ENCODE measurements at regions not wholly inside any gene's neighbourhood (a gene's known extent, or its start where the extent isn't known, plus 50 kb on each side); places are given as distances from the start of the nearest gene placed in this dataset.
A peak's percentile ranks its signal among the peaks of the same experiment; 100 is the strongest.

- DNase-seq (ENCODE audit: low spot score): no peak
These were observed 89.1 kb upstream of the ERRFI1 start for GRCh38 chr1:8115031-8115768.

GRCh38 chr1:8113262-8114220 lies 87.4 kb upstream of the ERRFI1 start:
- no peak for DNase-seq (ENCODE audit: low spot score)

GRCh38 chr1:8112611-8113261 lies 86.6 kb upstream of the ERRFI1 start:
- DNase-seq (ENCODE audit: low spot score): no peak

GRCh38 chr1:8111560-8111959 lies 85.5 kb upstream of the ERRFI1 start:
- DNase-seq (ENCODE audit: low spot score): no peak

- no peak for DNase-seq (ENCODE audit: low spot score)
These were observed 83.1 kb upstream of the ERRFI1 start for GRCh38 chr1:8109216-8109615.

- no peak for DNase-seq (ENCODE audit: low spot score)
These were observed 81.8 kb upstream of the ERRFI1 start for GRCh38 chr1:8107897-8108296.

GRCh38 chr1:8104278-8105236 lies 78.4 kb upstream of the ERRFI1 start:
- no peak for DNase-seq (ENCODE audit: low spot score)

GRCh38 chr1:8097908-8098307 lies 71.8 kb upstream of the ERRFI1 start:
- DNase-seq (ENCODE audit: low spot score): no peak

GRCh38 chr1:8097077-8097799 lies 71.1 kb upstream of the ERRFI1 start:
- peak; percentile 52 for DNase-seq (ENCODE audit: low spot score)

- peak; percentile 24 for DNase-seq (ENCODE audit: low spot score)
These were observed 70.2 kb upstream of the ERRFI1 start for GRCh38 chr1:8096105-8097011.

- DNase-seq (ENCODE audit: low spot score): no peak
These were observed 69.5 kb upstream of the ERRFI1 start for GRCh38 chr1:8095584-8095983.

GRCh38 chr1:8094481-8095241 lies 68.6 kb upstream of the ERRFI1 start:
- peak; percentile 45 for DNase-seq (ENCODE audit: low spot score)

GRCh38 chr1:8093221-8093980 lies 67.3 kb upstream of the ERRFI1 start:
- no peak for DNase-seq (ENCODE audit: low spot score)

GRCh38 chr1:8092657-8093056 lies 66.5 kb upstream of the ERRFI1 start:
- DNase-seq (ENCODE audit: low spot score): no peak

- no peak for DNase-seq (ENCODE audit: low spot score)
These were observed 65.6 kb upstream of the ERRFI1 start for GRCh38 chr1:8091691-8092090.

- DNase-seq (ENCODE audit: low spot score): peak; percentile 78
These were observed 64.2 kb upstream of the ERRFI1 start for GRCh38 chr1:8090241-8090702.

- DNase-seq (ENCODE audit: low spot score): peak; percentile 22
These were observed 63.6 kb upstream of the ERRFI1 start for GRCh38 chr1:8089535-8090228.

Data from AG20443 (cell line).